NT2/D1 (cell line): ENCODE measurements at regions not wholly inside any gene's neighbourhood (a gene's known extent, or its start where the extent isn't known, plus 50 kb on each side); places are given as distances from the start of the nearest gene placed in this dataset.

Experiments used
- YY1 ChIP-seq: IDR thresholded peaks from 2 replicates; pipeline ENCODE4 v1.6.1; 2011; ENCODE audit not compliant: insufficient read length, insufficient read depth
- ZNF274 ChIP-seq: IDR thresholded peaks from 2 replicates; pipeline ENCODE4 v1.6.1; 2011; ENCODE audit warnings: mild to moderate bottlenecking, low read depth, low read length

- no peak for TF ChIP-seq YY1
- no peak for TF ChIP-seq ZNF274
Measured at GRCh38 chr1:101728029-101728428, 268.7 kb downstream of the OLFM3 start.
